Trophoblast cell (in vitro differentiated cells and primary cell): ENCODE measurements at regions not wholly inside any gene's neighbourhood (a gene's known extent, or its start where the extent isn't known, plus 50 kb on each side); places are given as distances from the start of the nearest gene placed in this dataset.
A peak's percentile ranks its signal among the peaks of the same experiment; 100 is the strongest.

ENCODE experiments used
- DNase-seq, 2 donors: peaks; one replicate each; pipeline ENCODE4 v3.0.0-alpha.2; 2016
- H2AFZ ChIP-seq: 2 replicates; pipeline ENCODE4 v1.6.1; 2013; ENCODE audit warnings: low read length, moderate library complexity, mild to moderate bottlenecking; ENCODE audit not compliant: insufficient read depth, poor library complexity
- H2AK5ac ChIP-seq: 2 replicates; pipeline ENCODE4 v1.6.1; 2013; ENCODE audit warnings: mild to moderate bottlenecking, low read length
- H2BK120ac ChIP-seq: 2 replicates; pipeline ENCODE4 v1.6.1; 2013; ENCODE audit warnings: low read length, mild to moderate bottlenecking, moderate library complexity; ENCODE audit not compliant: insufficient read depth, poor library complexity
- H2BK12ac ChIP-seq: 2 replicates; pipeline ENCODE4 v1.6.1; 2013; ENCODE audit warnings: mild to moderate bottlenecking, low read length, moderate library complexity
- H2BK5ac ChIP-seq: 2 replicates; pipeline ENCODE4 v1.6.1; 2013; ENCODE audit warnings: low read length, low read depth, moderate library complexity, mild to moderate bottlenecking; ENCODE audit not compliant: poor library complexity
- H3K14ac ChIP-seq: 2 replicates; pipeline ENCODE4 v1.6.1; 2013; ENCODE audit warnings: mild to moderate bottlenecking, low read length
- H3K18ac ChIP-seq: 2 replicates; pipeline ENCODE4 v1.6.1; 2013; ENCODE audit warnings: mild to moderate bottlenecking, low read length
- H3K23ac ChIP-seq: 2 replicates; pipeline ENCODE4 v1.6.1; 2013; ENCODE audit warnings: low read length
- H3K27ac ChIP-seq: 2 replicates; pipeline ENCODE4 v1.5.1; 2013; ENCODE audit warnings: low read depth, mild to moderate bottlenecking, inconsistent platforms, low read length, moderate library complexity
- H3K27me3 ChIP-seq: 2 replicates; pipeline ENCODE4 v1.6.1; 2013; ENCODE audit warnings: inconsistent platforms, mild to moderate bottlenecking, low read length, moderate library complexity; ENCODE audit not compliant: insufficient read depth
- H3K36me3 ChIP-seq, 2 experiments: 1 replicate in 1 of 2; 2 replicates in 1 of 2; pipeline ENCODE4 v1.6.1; 2013; ENCODE audit warnings: low read length in 2 of 2, mild to moderate bottlenecking in 2 of 2, moderate library complexity in 1 of 2; ENCODE audit not compliant: insufficient read depth in 2 of 2, control insufficient read depth in 1 of 2
- H3K4ac ChIP-seq: 2 replicates; pipeline ENCODE4 v1.6.1; 2013; ENCODE audit warnings: low read depth, mild to moderate bottlenecking, low read length, moderate library complexity
- H3K4me1 ChIP-seq, 2 experiments: 1 replicate in 1 of 2; 2 replicates in 1 of 2; pipeline ENCODE4 v1.6.1; 2013; ENCODE audit warnings: low read length in 2 of 2, mild to moderate bottlenecking in 2 of 2, moderate library complexity in 1 of 2; ENCODE audit not compliant: insufficient read depth in 2 of 2, control insufficient read depth in 1 of 2
- H3K4me2 ChIP-seq: 2 replicates; pipeline ENCODE4 v1.6.1; 2013; ENCODE audit warnings: inconsistent platforms, mild to moderate bottlenecking, low read length, moderate library complexity
- H3K4me3 ChIP-seq: 2 replicates; pipeline ENCODE4 v1.5.1; 2013; ENCODE audit warnings: mild to moderate bottlenecking, low read depth, low read length, inconsistent platforms
- H3K79me1 ChIP-seq: one replicate; pipeline ENCODE4 v1.6.1; 2013; ENCODE audit warnings: low read length
- H3K79me2 ChIP-seq: 2 replicates; pipeline ENCODE4 v1.6.1; 2013; ENCODE audit warnings: low read length, mild to moderate bottlenecking; ENCODE audit not compliant: control insufficient read depth, insufficient read depth, poor library complexity
- H3K9ac ChIP-seq: 2 replicates; pipeline ENCODE4 v1.6.1; 2013; ENCODE audit warnings: mild to moderate bottlenecking, low read length
- H3K9me3 ChIP-seq: 2 replicates; pipeline ENCODE4 v1.6.1; 2013; ENCODE audit warnings: low read depth, mild to moderate bottlenecking, control low read depth, inconsistent platforms, low read length; ENCODE audit not compliant: insufficient read depth
- H4K12ac ChIP-seq: 2 replicates; pipeline ENCODE4 v1.6.1; 2013; ENCODE audit warnings: low read depth, mild to moderate bottlenecking, low read length, moderate library complexity
- H4K8ac ChIP-seq: 2 replicates; pipeline ENCODE4 v1.6.1; 2013; ENCODE audit warnings: low read depth, mild to moderate bottlenecking, low read length, moderate library complexity
- H4K91ac ChIP-seq: one replicate; pipeline ENCODE4 v1.6.1; 2013; ENCODE audit warnings: low read depth, mild to moderate bottlenecking, low read length, moderate library complexity
- whole genome bisulfite sequencing: extraction: QIAGEN DNeasy Blood & Tissue Kit; methylation state at CpG from one replicate; pipeline ENCODE4 v1.1.7; 2013; ENCODE audit warnings: missing lambda C conversion rate; ENCODE audit not compliant: insufficient read length, insufficient coverage; ENCODE audit errors: extremely low coverage; 5-methylcytosine and 5-hydroxymethylcytosine counted together

GRCh38 chr5:60285910-60286309, 392.4 kb upstream of the PDE4D start:
- no peak overlapping the region for H3K9ac ChIP-seq
- no peak overlapping the region for H3K23ac ChIP-seq
- no peak overlapping the region for H2AK5ac ChIP-seq
- no peaks in the 10 kb centered on the region for H3K9me3 ChIP-seq
- H3K4me3 ChIP-seq = no peak overlapping the region
- no peaks in the 10 kb centered on the region for H3K79me1 ChIP-seq
- H2BK12ac ChIP-seq = no peak overlapping the region
- no peaks in the 10 kb centered on the region for H3K4me1 ChIP-seq
- H2BK5ac ChIP-seq = no peak overlapping the region
- H4K91ac ChIP-seq = no peak overlapping the region
- H3K4me2 ChIP-seq = no peak overlapping the region
- WGBS = no CpG with 5 or more reads among the region's 5 CpGs
- H2BK120ac ChIP-seq = no peak overlapping the region
- H4K12ac ChIP-seq = no peak overlapping the region
- H3K14ac ChIP-seq = no peak overlapping the region
- H3K18ac ChIP-seq = no peak overlapping the region
- no peak overlapping the region for H3K27ac ChIP-seq
- no peak for DNase-seq
- H3K36me3 ChIP-seq = no peaks in the 10 kb centered on the region
- no peak overlapping the region for H2AFZ ChIP-seq
- H3K79me2 ChIP-seq = no peaks in the 10 kb centered on the region
- no peak overlapping the region for H3K4ac ChIP-seq
- H3K27me3 ChIP-seq = no peaks in the 10 kb centered on the region
- no peak overlapping the region for H4K8ac ChIP-seq

- Histone ChIP-seq H2AK5ac (no peak overlapping the region), H3K36me3 (no peaks in the 10 kb centered on the region), H2BK120ac (no peak overlapping the region), H4K8ac (no peak overlapping the region), H3K79me1 (no peaks in the 10 kb centered on the region), H4K91ac (no peak overlapping the region), H3K4me3 (no peak overlapping the region), H3K4me1 (no peaks in the 10 kb centered on the region), H3K9ac (no peak overlapping the region), H3K4ac (no peak overlapping the region), H3K79me2 (no peaks in the 10 kb centered on the region), H3K14ac (no peak overlapping the region), H3K4me2 (no peak overlapping the region), H3K27me3 (no peaks in the 10 kb centered on the region), H3K9me3 (no peaks in the 10 kb centered on the region), H2BK12ac (no peak overlapping the region), H3K23ac (no peak overlapping the region), H2AFZ (no peak overlapping the region), H3K27ac (no peak overlapping the region), H2BK5ac (no peak overlapping the region), H3K18ac (no peak overlapping the region), H4K12ac (no peak overlapping the region)
- no CpG with 5 or more reads among the region's 4 CpGs for WGBS
- DNase-seq = no peak
Measured at GRCh38 chr5:60280943-60281342, 387.4 kb upstream of the PDE4D start.

GRCh38 chr5:60277941-60278340, 384.4 kb upstream of the PDE4D start:
- H3K4me3 ChIP-seq = no peak overlapping the region
- no peak overlapping the region for H3K23ac ChIP-seq
- no peaks in the 10 kb centered on the region for H3K27me3 ChIP-seq
- no peak overlapping the region for H4K91ac ChIP-seq
- H3K4me1 ChIP-seq = no peaks in the 10 kb centered on the region
- no peak overlapping the region for H2AFZ ChIP-seq
- no peak overlapping the region for H2BK12ac ChIP-seq
- H3K79me1 ChIP-seq = no peaks in the 10 kb centered on the region
- H2BK120ac ChIP-seq = no peak overlapping the region
- no peak overlapping the region for H2AK5ac ChIP-seq
- no peak overlapping the region for H4K12ac ChIP-seq
- DNase-seq = peak in 1 of 2 donors; percentile 50
- no peak overlapping the region for H3K27ac ChIP-seq
- no peaks in the 10 kb centered on the region for H3K36me3 ChIP-seq
- H3K79me2 ChIP-seq = no peaks in the 10 kb centered on the region
- H4K8ac ChIP-seq = no peak overlapping the region
- no peak overlapping the region for H3K9ac ChIP-seq
- no peak overlapping the region for H3K18ac ChIP-seq
- H3K4ac ChIP-seq = no peak overlapping the region
- H2BK5ac ChIP-seq = no peak overlapping the region
- H3K14ac ChIP-seq = no peak overlapping the region
- no peak overlapping the region for H3K4me2 ChIP-seq
- no peaks in the 10 kb centered on the region for H3K9me3 ChIP-seq

- no peak overlapping the region for H2AK5ac ChIP-seq
- no peak overlapping the region for H4K12ac ChIP-seq
- no peaks in the 10 kb centered on the region for H3K27me3 ChIP-seq
- H2BK120ac ChIP-seq = no peak overlapping the region
- no peak for DNase-seq
- H2BK5ac ChIP-seq = no peak overlapping the region
- no peak overlapping the region for H3K9ac ChIP-seq
- no peaks in the 10 kb centered on the region for H3K4me1 ChIP-seq
- no peak overlapping the region for H3K23ac ChIP-seq
- no peaks in the 10 kb centered on the region for H3K79me2 ChIP-seq
- no peak overlapping the region for H3K14ac ChIP-seq
- no peaks in the 10 kb centered on the region for H3K36me3 ChIP-seq
- no peak overlapping the region for H3K27ac ChIP-seq
- no peak overlapping the region for H3K18ac ChIP-seq
- no peak overlapping the region for H4K8ac ChIP-seq
- no peak overlapping the region for H2AFZ ChIP-seq
- H3K4ac ChIP-seq = no peak overlapping the region
- H3K4me2 ChIP-seq = no peak overlapping the region
- H2BK12ac ChIP-seq = no peak overlapping the region
- no peaks in the 10 kb centered on the region for H3K79me1 ChIP-seq
- no peak overlapping the region for H3K4me3 ChIP-seq
- H3K9me3 ChIP-seq = no peaks in the 10 kb centered on the region
- no peak overlapping the region for H4K91ac ChIP-seq
Measured at GRCh38 chr5:60274747-60275146, 381.2 kb upstream of the PDE4D start.

- Histone ChIP-seq H3K79me1 (no peaks in the 10 kb centered on the region), H2BK5ac (no peak overlapping the region), H2BK120ac (no peak overlapping the region), H3K9ac (no peak overlapping the region), H3K27me3 (no peaks in the 10 kb centered on the region), H3K9me3 (no peaks in the 10 kb centered on the region), H3K79me2 (no peaks in the 10 kb centered on the region), H3K4me1 (no peaks in the 10 kb centered on the region), H4K8ac (no peak overlapping the region), H3K18ac (no peak overlapping the region), H3K4me3 (no peak overlapping the region), H3K14ac (no peak overlapping the region), H4K12ac (no peak overlapping the region), H3K27ac (no peak overlapping the region), H2BK12ac (no peak overlapping the region), H2AK5ac (no peak overlapping the region), H4K91ac (no peak overlapping the region), H3K36me3 (no peaks in the 10 kb centered on the region), H2AFZ (no peak overlapping the region), H3K4me2 (no peak overlapping the region), H3K4ac (no peak overlapping the region), H3K23ac (no peak overlapping the region)
- no peak for DNase-seq
- WGBS = no CpG with 5 or more reads among the region's 2 CpGs
Measured at GRCh38 chr5:60271517-60271916, 378.0 kb upstream of the PDE4D start.
